H9 (cell line): ENCODE measurements at regions not wholly inside any gene's neighbourhood (a gene's known extent, or its start where the extent isn't known, plus 50 kb on each side); places are given as distances from the start of the nearest gene placed in this dataset.

Experiments used
- DNase-seq: peaks from one replicate; pipeline ENCODE4 v3.0.0-alpha.2; 2017
- H2AFZ ChIP-seq: one replicate; pipeline ENCODE4 v1.6.1; 2013; ENCODE audit warnings: mild to moderate bottlenecking, low read length, control low read depth, moderate library complexity
- H2AK5ac ChIP-seq: 2 replicates; pipeline ENCODE4 v1.6.1; 2013; ENCODE audit warnings: low read length, control low read depth, mixed read lengths; ENCODE audit not compliant: insufficient read length
- H2BK120ac ChIP-seq: one replicate; pipeline ENCODE4 v1.6.1; 2013; ENCODE audit warnings: low read depth, mild to moderate bottlenecking, low read length, control low read depth, inconsistent platforms; ENCODE audit not compliant: poor library complexity, severe bottlenecking
- H2BK12ac ChIP-seq: 2 replicates; pipeline ENCODE4 v1.6.1; 2013; ENCODE audit warnings: low read length, control low read depth, mixed read lengths, low read depth; ENCODE audit not compliant: insufficient read length
- H2BK15ac ChIP-seq: 2 replicates; pipeline ENCODE4 v1.6.1; 2013; ENCODE audit warnings: low read depth, low read length, control low read depth
- H2BK20ac ChIP-seq: one replicate; pipeline ENCODE4 v1.6.1; 2013; ENCODE audit warnings: low read depth, mild to moderate bottlenecking, low read length, control low read depth, inconsistent platforms; ENCODE audit not compliant: poor library complexity, severe bottlenecking
- H2BK5ac ChIP-seq: 2 replicates; pipeline ENCODE4 v1.6.1; 2013; ENCODE audit warnings: low read length, control low read depth, mixed read lengths; ENCODE audit not compliant: insufficient read length
- H3K14ac ChIP-seq: 2 replicates; pipeline ENCODE4 v1.6.1; 2013; ENCODE audit warnings: low read length, control low read depth; ENCODE audit not compliant: insufficient read depth
- H3K18ac ChIP-seq: 2 replicates; pipeline ENCODE4 v1.6.1; 2013; ENCODE audit warnings: low read depth, mild to moderate bottlenecking, mixed read lengths, low read length, control low read depth; ENCODE audit not compliant: insufficient read length
- H3K23ac ChIP-seq: 2 replicates; pipeline ENCODE4 v1.6.1; 2013; ENCODE audit warnings: low read length, control low read depth, mixed read lengths, low read depth; ENCODE audit not compliant: insufficient read length
- H3K23me2 ChIP-seq: 2 replicates; pipeline ENCODE4 v1.6.1; 2013; ENCODE audit warnings: low read depth, mild to moderate bottlenecking, mixed read lengths, low read length, control low read depth; ENCODE audit not compliant: insufficient read length, poor library complexity, severe bottlenecking
- H3K27ac ChIP-seq: 2 replicates; pipeline ENCODE4 v1.5.1; 2013; ENCODE audit warnings: low read length, control low read depth, mixed read lengths, low read depth; ENCODE audit not compliant: insufficient read length
- H3K27me3 ChIP-seq: 2 replicates; pipeline ENCODE4 v1.6.1; 2013; ENCODE audit warnings: low read length, control low read depth, inconsistent platforms; ENCODE audit not compliant: insufficient read depth
- H3K4ac ChIP-seq: 2 replicates; pipeline ENCODE4 v1.6.1; 2013; ENCODE audit warnings: low read depth, mild to moderate bottlenecking, control low read depth, inconsistent platforms, low read length, moderate library complexity
- H3K4me1 ChIP-seq: 2 replicates; pipeline ENCODE4 v1.6.1; 2013; ENCODE audit warnings: low read length, control low read depth, inconsistent platforms; ENCODE audit not compliant: insufficient read depth
- H3K4me2 ChIP-seq: 2 replicates; pipeline ENCODE4 v1.6.1; 2013; ENCODE audit warnings: low read length, control low read depth, mixed read lengths; ENCODE audit not compliant: insufficient read length, insufficient read depth
- H3K56ac ChIP-seq: 2 replicates; pipeline ENCODE4 v1.6.1; 2013; ENCODE audit warnings: low read depth, mild to moderate bottlenecking, mixed read lengths, low read length, control low read depth; ENCODE audit not compliant: insufficient read length
- H3K79me1 ChIP-seq: 2 replicates; pipeline ENCODE4 v1.6.1; 2013; ENCODE audit warnings: low read depth, mild to moderate bottlenecking, moderate library complexity, low read length, control low read depth, inconsistent platforms; ENCODE audit not compliant: insufficient read depth, poor library complexity, severe bottlenecking
- H3K79me2 ChIP-seq: 2 replicates; pipeline ENCODE4 v1.6.1; 2013; ENCODE audit warnings: low read length, control low read depth, inconsistent platforms; ENCODE audit not compliant: insufficient read depth
- H3K9ac ChIP-seq: 2 replicates; pipeline ENCODE4 v1.6.1; 2013; ENCODE audit warnings: low read length, control low read depth, mixed read lengths; ENCODE audit not compliant: insufficient read length; ENCODE audit errors: extremely low read depth
- H3K9me3 ChIP-seq: one replicate; pipeline ENCODE4 v1.6.1; 2013; ENCODE audit warnings: low read depth, low read length, inconsistent platforms; ENCODE audit not compliant: control insufficient read depth
- H3T11ph ChIP-seq: one replicate; pipeline ENCODE4 v1.6.1; 2013; ENCODE audit warnings: mild to moderate bottlenecking, low read length, control low read depth, inconsistent platforms
- H4K20me1 ChIP-seq: one replicate; pipeline ENCODE4 v1.6.1; 2013; ENCODE audit not compliant: control insufficient read depth, insufficient read length, insufficient read depth
- H4K5ac ChIP-seq: 2 replicates; pipeline ENCODE4 v1.6.1; 2013; ENCODE audit warnings: low read depth, mild to moderate bottlenecking, mixed read lengths, low read length, control low read depth; ENCODE audit not compliant: insufficient read length
- H4K8ac ChIP-seq: replicated peaks from 2 replicates; pipeline ENCODE4 v1.6.1; 2013; ENCODE audit warnings: low read length, control low read depth, mixed read lengths, low read depth; ENCODE audit not compliant: insufficient read length
- H4K91ac ChIP-seq: 2 replicates; pipeline ENCODE4 v1.6.1; 2013; ENCODE audit warnings: low read depth, mild to moderate bottlenecking, moderate library complexity, mixed read lengths, low read length, control low read depth; ENCODE audit not compliant: insufficient read length
- H3K27ac Mint-ChIP-seq, 3 experiments: 2 replicates in 2 of 3; 3 replicates in 1 of 3; pipeline ENCODE4 v1.8.0; 2020 to 2021; ENCODE audit warnings: mixed read lengths in 3 of 3, mild to moderate bottlenecking in 1 of 3, moderate library complexity in 1 of 3
- H3K27me3 Mint-ChIP-seq: 2 replicates; pipeline ENCODE4 v1.8.0; 2021; ENCODE audit warnings: low read depth, mild to moderate bottlenecking, moderate library complexity, mixed read lengths
- H3K36me3 Mint-ChIP-seq, 3 experiments: 2 replicates in 2 of 3; 3 replicates in 1 of 3; pipeline ENCODE4 v1.8.0; 2020 to 2021; ENCODE audit warnings: low read depth in 3 of 3, mixed read lengths in 3 of 3; ENCODE audit not compliant: insufficient read depth in 1 of 3
- H3K4me1 Mint-ChIP-seq, 2 experiments: 2 replicates each; pipeline ENCODE4 v1.8.0; 2020; ENCODE audit warnings: mixed read lengths in 2 of 2
- H3K4me3 Mint-ChIP-seq, 2 experiments: 2 replicates in 1 of 2; 3 replicates in 1 of 2; pipeline ENCODE4 v1.8.0; 2020 to 2021; ENCODE audit warnings: mild to moderate bottlenecking in 2 of 2, mixed read lengths in 2 of 2, moderate library complexity in 1 of 2
- H3K9me3 Mint-ChIP-seq, 2 experiments: 2 replicates in 1 of 2; 3 replicates in 1 of 2; pipeline ENCODE4 v1.8.0; 2020; ENCODE audit warnings: mild to moderate bottlenecking in 2 of 2, mixed read lengths in 2 of 2, moderate library complexity in 1 of 2
- CTCF ChIP-seq: fragments of 200-600 bp; sonication (generic); conservative IDR thresholded peaks from 3 replicates; pipeline ENCODE4 v1.8.0; 2021; ENCODE audit warnings: antibody characterized with exemption, mild to moderate bottlenecking
- WGBS: extraction: QIAGEN DNeasy Blood & Tissue Kit; methylation state at CpG from one replicate; pipeline ENCODE4 v1.1.7; 2013; ENCODE audit warnings: missing lambda C conversion rate, low lambda C conversion rate, mixed read lengths; ENCODE audit not compliant: insufficient read length; ENCODE audit errors: extremely low coverage; 5-methylcytosine and 5-hydroxymethylcytosine counted together

- DNase-seq, result no peak
Observed at GRCh38 chr4:30536231-30536630, 183.9 kb upstream of the PCDH7 start.

More at GRCh38 chr4:30536231-30536630, 183.9 kb upstream of the PCDH7 start:
- Histone ChIP-seq H2AK5ac (no peak overlapping the region), H3K27ac (no peak overlapping the region), H2BK12ac (no peak overlapping the region), H3K23me2 (no peaks in the 10 kb centered on the region), H3K56ac (no peak overlapping the region), H2BK120ac (no peak overlapping the region), H3K18ac (no peak overlapping the region), H3K4me1 (no peaks in the 10 kb centered on the region), H2AFZ (no peak overlapping the region), H3K14ac (no peak overlapping the region), H4K91ac (no peak overlapping the region), H4K5ac (no peak overlapping the region), H2BK5ac (no peak overlapping the region), H3K9ac (no peak overlapping the region), H3K9me3 (no peaks in the 10 kb centered on the region), H2BK20ac (no peak overlapping the region), H4K8ac (no peak overlapping the region), H4K20me1 (no peaks in the 10 kb centered on the region), H3K79me2 (no peaks in the 10 kb centered on the region), H3K4me2 (no peak overlapping the region), H3K23ac (no peak overlapping the region), H3T11ph (no peak overlapping the region), H3K27me3 (no peaks in the 10 kb centered on the region), H3K79me1 (no peaks in the 10 kb centered on the region), H3K4ac (no peak overlapping the region), H2BK15ac (no peak overlapping the region)
- WGBS, result no CpG with 5 or more reads among the region's 2 CpGs
- Mint-ChIP-seq H3K27me3 (no peaks in the 10 kb centered on the region), H3K9me3 (no peaks in the 10 kb centered on the region), H3K27ac (no peak overlapping the region), H3K36me3 (peaks cover 0 to 2% (median 0%) of the 10 kb centered on the region in 3 experiments; a peak in 1 of 7 replicates), H3K4me1 (no peaks in the 10 kb centered on the region), H3K4me3 (no peak overlapping the region)
- no peak for TF ChIP-seq CTCF
